Caco-2 (cell line): ENCODE measurements at regions not wholly inside any gene's neighbourhood (a gene's known extent, or its start where the extent isn't known, plus 50 kb on each side); places are given as distances from the start of the nearest gene placed in this dataset.

Source experiments
- BruUV-seq: library from RNA; stranded (reverse); fragments of 400-500 nt; replicated peaks from 2 replicates; lab custom pipeline; 2021; lab: Mats Ljungman, UMichigan
- CTCF ChIA-PET: fragments of 300-600 bp; sonication (Branson Sonifier 250); formaldehyde crosslinking; loops from one replicate; lab custom pipeline; 2022; ENCODE audit warnings: antibody characterized with exemption; lab: Charles Lee
- POLR2A ChIA-PET: fragments of 300-600 bp; sonication (Branson Sonifier 250); formaldehyde crosslinking; loops from one replicate; lab custom pipeline; 2022; ENCODE audit warnings: antibody characterized with exemption; lab: Charles Lee
- DNase-seq, 2 experiments: peaks; one replicate each; pipeline versions ENCODE4 v3.0.0 to v3.0.0-alpha.2; 2020 to 2022
- H3K27me3 ChIP-seq: replicated peaks from 2 replicates; pipeline ENCODE4 v1.6.0; 2011; ENCODE audit warnings: low read length; ENCODE audit not compliant: control insufficient read depth, insufficient read depth
- H3K36me3 ChIP-seq: 2 replicates; pipeline ENCODE4 v1.5.1; 2011; ENCODE audit warnings: low read length; ENCODE audit not compliant: control insufficient read depth, insufficient read depth
- H3K4me1 ChIP-seq: fragments of 250-450 bp; sonication (Bioruptor Pico); 2 replicates; pipeline ENCODE4 v1.5.1; 2020; ENCODE audit warnings: mild to moderate bottlenecking
- H3K4me3 ChIP-seq: 2 replicates; pipeline ENCODE4 v1.5.1; 2011; ENCODE audit warnings: low read depth, mild to moderate bottlenecking, control low read depth, low read length
- H3K9me3 ChIP-seq: fragments of 250-450 bp; sonication (Bioruptor Pico); 2 replicates; pipeline ENCODE4 v1.5.1; 2020; ENCODE audit warnings: mild to moderate bottlenecking, moderate library complexity
- H3K27ac Mint-ChIP-seq: one replicate; pipeline ENCODE4 v1.8.0; 2022; ENCODE audit warnings: mixed read lengths; ENCODE audit not compliant: unreplicated experiment
- H3K27me3 Mint-ChIP-seq: one replicate; pipeline ENCODE4 v1.8.0; 2022; ENCODE audit warnings: mixed read lengths; ENCODE audit not compliant: insufficient read depth, unreplicated experiment
- H3K36me3 Mint-ChIP-seq: one replicate; pipeline ENCODE4 v1.8.0; 2022; ENCODE audit warnings: mild to moderate bottlenecking, mixed read lengths; ENCODE audit not compliant: insufficient read depth, unreplicated experiment
- H3K4me1 Mint-ChIP-seq: one replicate; pipeline ENCODE4 v1.8.0; 2022; ENCODE audit warnings: low read depth, mixed read lengths; ENCODE audit not compliant: unreplicated experiment
- H3K4me3 Mint-ChIP-seq: one replicate; pipeline ENCODE4 v1.8.0; 2022; ENCODE audit warnings: mild to moderate bottlenecking, moderate library complexity, mixed read lengths; ENCODE audit not compliant: unreplicated experiment
- H3K9me3 Mint-ChIP-seq: one replicate; pipeline ENCODE4 v1.8.0; 2022; ENCODE audit warnings: mixed read lengths; ENCODE audit not compliant: unreplicated experiment
- intact Hi-C: fragments of 100-400 bp; cut with micrococcal nuclease; formaldehyde crosslinking; loops from one replicate; pipeline ENCODE4 v1.10.0; 2022; ENCODE audit not compliant: unreplicated experiment
- TF ChIP-seq, protein P1 (sequence below), 2 experiments: fragments of 200-600 bp in 1 of 2; IDR thresholded peaks; 1 replicate in 1 of 2; 2 replicates in 1 of 2; pipeline versions ENCODE4 v1.5.1 to v1.8.0; 2011 to 2022; ENCODE audit warnings: antibody characterized with exemption in 1 of 2, control low read depth in 1 of 2, inconsistent platforms in 1 of 2, low read depth in 1 of 2, low read length in 1 of 2, mild to moderate bottlenecking in 1 of 2, moderate library complexity in 1 of 2; ENCODE audit not compliant: insufficient read depth in 1 of 2, severe bottlenecking in 1 of 2, unreplicated experiment in 1 of 2

DNA sequence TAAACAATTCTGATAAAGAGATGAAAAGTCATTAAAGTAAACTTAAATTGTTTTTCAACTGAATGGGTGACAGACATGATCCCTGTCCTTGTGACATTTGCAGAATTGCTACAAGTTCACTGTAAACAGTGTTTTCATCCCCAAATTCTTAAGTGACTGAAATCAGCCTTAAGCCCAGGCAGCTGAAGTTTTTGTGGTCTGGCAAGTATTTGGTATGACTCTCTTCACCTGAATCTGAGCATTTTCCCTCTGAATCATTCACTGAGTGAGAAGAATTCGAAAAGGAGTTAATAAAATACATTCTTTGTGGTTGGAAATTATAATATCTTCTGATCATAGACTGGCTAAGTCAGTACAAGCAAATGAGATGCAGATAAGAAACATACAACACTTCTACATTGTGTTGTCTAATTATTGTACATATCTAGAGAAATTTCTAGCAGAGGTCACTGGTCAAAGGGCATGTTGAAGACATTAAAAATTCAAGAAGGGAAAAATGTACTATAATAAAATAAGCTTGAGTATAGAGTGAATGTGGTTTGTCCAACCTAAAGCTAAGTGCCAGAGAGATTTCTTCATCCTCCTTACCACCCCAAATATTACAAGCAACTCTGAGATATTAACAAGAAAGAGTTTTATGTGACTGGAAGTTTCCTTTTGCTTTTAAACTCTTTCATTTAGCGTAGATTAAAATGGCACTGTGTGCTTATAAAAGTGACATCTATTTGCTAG, 177.8 kb upstream of the DIO2 start:
- Mint-ChIP-seq H3K4me3 (no peak overlapping the region), H3K27me3 (no peaks in the 10 kb centered on the region), H3K27ac (no peak overlapping the region), H3K9me3 (no peaks in the 10 kb centered on the region), H3K36me3 (no peaks in the 10 kb centered on the region), H3K4me1 (no peaks in the 10 kb centered on the region)
- no peaks in the 10 kb centered on the region for H3K27me3 ChIP-seq
- no TSS peak for BruUV-seq
- no peak overlapping the region for H3K4me3 ChIP-seq
- no peaks in the 10 kb centered on the region for H3K9me3 ChIP-seq
- ChIA-PET CTCF (no interaction called here), POLR2A (no interaction called here)
- DNase-seq = no peak
- TF ChIP-seq, protein P1, sequence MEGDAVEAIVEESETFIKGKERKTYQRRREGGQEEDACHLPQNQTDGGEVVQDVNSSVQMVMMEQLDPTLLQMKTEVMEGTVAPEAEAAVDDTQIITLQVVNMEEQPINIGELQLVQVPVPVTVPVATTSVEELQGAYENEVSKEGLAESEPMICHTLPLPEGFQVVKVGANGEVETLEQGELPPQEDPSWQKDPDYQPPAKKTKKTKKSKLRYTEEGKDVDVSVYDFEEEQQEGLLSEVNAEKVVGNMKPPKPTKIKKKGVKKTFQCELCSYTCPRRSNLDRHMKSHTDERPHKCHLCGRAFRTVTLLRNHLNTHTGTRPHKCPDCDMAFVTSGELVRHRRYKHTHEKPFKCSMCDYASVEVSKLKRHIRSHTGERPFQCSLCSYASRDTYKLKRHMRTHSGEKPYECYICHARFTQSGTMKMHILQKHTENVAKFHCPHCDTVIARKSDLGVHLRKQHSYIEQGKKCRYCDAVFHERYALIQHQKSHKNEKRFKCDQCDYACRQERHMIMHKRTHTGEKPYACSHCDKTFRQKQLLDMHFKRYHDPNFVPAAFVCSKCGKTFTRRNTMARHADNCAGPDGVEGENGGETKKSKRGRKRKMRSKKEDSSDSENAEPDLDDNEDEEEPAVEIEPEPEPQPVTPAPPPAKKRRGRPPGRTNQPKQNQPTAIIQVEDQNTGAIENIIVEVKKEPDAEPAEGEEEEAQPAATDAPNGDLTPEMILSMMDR (IDR thresholded peaks at IDR 0.05; ENCODE audit: insufficient read depth in 1 of 2, low read depth in 1 of 2, low read length in 1 of 2, severe bottlenecking in 1 of 2, unreplicated experiment in 1 of 2) = no peak
- no peaks in the 10 kb centered on the region for H3K4me1 ChIP-seq
- H3K36me3 ChIP-seq = no peaks in the 10 kb centered on the region
- intact Hi-C loops = no loop called here

GRCh38 chr14:80387563-80387981, 176.3 kb upstream of the DIO2 start:
- Histone ChIP-seq H3K27me3 (no peaks in the 10 kb centered on the region), H3K4me3 (no peak overlapping the region), H3K4me1 (no peaks in the 10 kb centered on the region), H3K36me3 (no peaks in the 10 kb centered on the region), H3K9me3 (no peaks in the 10 kb centered on the region)
- DNase-seq = no peak
- H3K27me3 Mint-ChIP-seq = no peaks in the 10 kb centered on the region
- H3K36me3 Mint-ChIP-seq = no peaks in the 10 kb centered on the region
- H3K27ac Mint-ChIP-seq = no peak overlapping the region
- TF ChIP-seq, protein P1 (IDR thresholded peaks at IDR 0.05; ENCODE audit: insufficient read depth in 1 of 2, low read depth in 1 of 2, low read length in 1 of 2, severe bottlenecking in 1 of 2, unreplicated experiment in 1 of 2) = no peak
- intact Hi-C loops = no loop called here
- ChIA-PET POLR2A (no interaction called here), CTCF (no interaction called here)
- BruUV-seq = no TSS peak
- H3K4me1 Mint-ChIP-seq = no peaks in the 10 kb centered on the region
- no peaks in the 10 kb centered on the region for H3K9me3 Mint-ChIP-seq
- no peak overlapping the region for H3K4me3 Mint-ChIP-seq

DNA sequence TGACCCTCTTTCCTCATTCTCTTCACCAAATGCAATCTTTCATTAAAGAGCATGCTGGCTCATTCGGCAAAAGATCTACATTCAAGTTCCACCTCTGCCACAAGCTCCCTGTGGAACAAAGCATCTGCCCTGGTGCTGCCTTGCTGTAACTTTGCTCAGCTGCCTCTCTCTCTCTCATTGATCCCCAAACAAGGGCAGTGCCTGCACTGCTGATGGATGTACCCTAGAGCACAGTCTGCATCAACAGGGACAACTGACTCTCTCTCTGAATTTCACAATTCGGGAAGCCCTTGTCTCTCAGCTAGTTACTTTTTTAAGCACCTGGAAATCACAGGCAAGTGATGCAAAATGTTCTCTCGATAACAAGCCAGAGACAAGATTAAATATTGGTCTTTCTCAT, 174.0 kb upstream of the DIO2 start:
- CTCF ChIA-PET = no interaction called here
- Histone ChIP-seq H3K27me3 (no peaks in the 10 kb centered on the region), H3K4me3 (no peak overlapping the region), H3K4me1 (no peaks in the 10 kb centered on the region), H3K36me3 (no peaks in the 10 kb centered on the region), H3K9me3 (no peaks in the 10 kb centered on the region)
- Mint-ChIP-seq H3K9me3 (no peaks in the 10 kb centered on the region), H3K4me3 (no peak overlapping the region), H3K36me3 (no peaks in the 10 kb centered on the region), H3K27ac (no peak overlapping the region), H3K4me1 (no peaks in the 10 kb centered on the region), H3K27me3 (no peaks in the 10 kb centered on the region)
- POLR2A ChIA-PET = no interaction called here
- no TSS peak for BruUV-seq
- DNase-seq = no peak
- TF ChIP-seq, protein P1 (IDR thresholded peaks at IDR 0.05; ENCODE audit: insufficient read depth in 1 of 2, low read depth in 1 of 2, low read length in 1 of 2, severe bottlenecking in 1 of 2, unreplicated experiment in 1 of 2) = no peak
- intact Hi-C loops = no loop called here
